HCT116 (cell line): ENCODE measurements at regions not wholly inside any gene's neighbourhood (a gene's known extent, or its start where the extent isn't known, plus 50 kb on each side); places are given as distances from the start of the nearest gene placed in this dataset.

Experiments used
- ATAC-seq: fragments of 200-7000 bp; cut with Tn5 transposase; 2 replicates; pipeline ENCODE4 v1.9.1; 2020; ENCODE audit warnings: mild to moderate bottlenecking, moderate library complexity
- BruUV-seq: library from RNA; stranded (reverse); fragments of 400-500 nt; replicated peaks from 2 replicates; lab custom pipeline; 2021; lab: Mats Ljungman, UMichigan
- CTCF ChIA-PET: fragments of 300-600 bp; sonication (Branson Sonifier 250); formaldehyde crosslinking; loops from one replicate; lab custom pipeline; 2021; ENCODE audit warnings: antibody characterized with exemption; lab: Charles Lee
- POLR2A ChIA-PET: fragments of 300-600, 350-600 bp; sonication (Branson Sonifier 250); formaldehyde crosslinking; loops from one replicate; lab custom pipeline; 2021; ENCODE audit warnings: antibody characterized with exemption; lab: Charles Lee
- RAD21 ChIA-PET, 2 experiments: fragments of 300-600 bp; sonication (Branson Sonifier 250); formaldehyde crosslinking; loops; one replicate each; lab custom pipeline; 2023; ENCODE audit warnings: low total read pairs in 2 of 2; ENCODE audit not compliant: uncharacterized antibody in 2 of 2, unreplicated experiment in 2 of 2, low non-redundant PET in 1 of 2; lab: Charles Lee
- DNase-seq: peaks from one replicate; pipeline ENCODE4 v3.0.0-alpha.2; 2010; ENCODE audit warnings: low read depth, low spot score
- H2AFZ ChIP-seq: fragments of 200-600 bp; shearing (Covaris generic), sonication (generic); 2 replicates; pipeline ENCODE4 v1.6.1; 2017; ENCODE audit warnings: low read depth, mixed run types, mixed read lengths, antibody characterized with exemption, low read length; ENCODE audit not compliant: poor library complexity, severe bottlenecking
- H3K27ac ChIP-seq: 2 replicates; pipeline ENCODE4 v1.5.1; 2012; ENCODE audit warnings: low read depth, low read length
- H3K27me3 ChIP-seq: fragments of 200-600 bp; sonication (generic); 2 replicates; pipeline ENCODE4 v1.6.1; 2016; ENCODE audit warnings: mixed run types, low read length, mixed read lengths; ENCODE audit not compliant: insufficient read depth
- H3K36me3 ChIP-seq, 2 experiments: fragments of 200-500 bp in 1 of 2; fragments of 200-600 bp in 1 of 2; sonication (Bioruptor generic) in 1 of 2; sonication (generic) in 1 of 2; 2 replicates each; pipeline versions ENCODE4 v1.5.1 to v1.6.1; 2014 to 2016; ENCODE audit warnings: low read length in 2 of 2, inconsistent platforms in 1 of 2, mixed read lengths in 1 of 2, mixed run types in 1 of 2; ENCODE audit not compliant: insufficient read depth in 2 of 2, control insufficient read depth in 1 of 2
- H3K4me1 ChIP-seq, 2 experiments: fragments of 200-600 bp in 1 of 2; sonication (generic) in 1 of 2; 2 replicates each; pipeline versions ENCODE4 v1.5.1 to v1.6.1; 2012 to 2017; ENCODE audit warnings: low read length in 2 of 2, inconsistent platforms in 1 of 2, mild to moderate bottlenecking in 1 of 2, mixed read lengths in 1 of 2, mixed run types in 1 of 2, moderate library complexity in 1 of 2; ENCODE audit not compliant: insufficient read depth in 2 of 2, control insufficient read depth in 1 of 2
- H3K4me2 ChIP-seq: fragments of 200-600 bp; sonication (generic); 2 replicates; pipeline ENCODE4 v1.6.1; 2017; ENCODE audit warnings: mixed run types, low read length, mixed read lengths
- H3K4me3 ChIP-seq, 2 experiments: fragments of 200-600 bp in 1 of 2; sonication (generic) in 1 of 2; replicated peaks in 1 of 2; 2 replicates each; pipeline ENCODE4 v1.5.1; 2011 to 2016; ENCODE audit warnings: low read length in 2 of 2, control low read depth in 1 of 2, low read depth in 1 of 2, mild to moderate bottlenecking in 1 of 2, mixed read lengths in 1 of 2, mixed run types in 1 of 2
- H3K79me2 ChIP-seq: fragments of 200-600 bp; sonication (generic); 2 replicates; pipeline ENCODE4 v1.6.1; 2017; ENCODE audit warnings: mild to moderate bottlenecking, mixed run types, low read length, moderate library complexity, mixed read lengths; ENCODE audit not compliant: insufficient read depth
- H3K9ac ChIP-seq: fragments of 200-600 bp; sonication (generic); 2 replicates; pipeline ENCODE4 v1.6.1; 2016; ENCODE audit warnings: low read length, mixed read lengths
- H3K9me2 ChIP-seq: fragments of 200-600 bp; sonication (generic), shearing (Covaris generic); 2 replicates; pipeline ENCODE4 v1.6.1; 2017; ENCODE audit warnings: mixed run types, mild to moderate bottlenecking, moderate library complexity; ENCODE audit not compliant: insufficient read depth
- H3K9me3 ChIP-seq, 2 experiments: fragments of 200-500 bp in 1 of 2; fragments of 200-600 bp in 1 of 2; sonication (Bioruptor generic) in 1 of 2; sonication (generic) in 1 of 2; 2 replicates each; pipeline ENCODE4 v1.6.1; 2014 to 2017; ENCODE audit warnings: low read length in 2 of 2, mixed read lengths in 2 of 2, inconsistent platforms in 1 of 2, low read depth in 1 of 2, mild to moderate bottlenecking in 1 of 2, mixed run types in 1 of 2, moderate library complexity in 1 of 2; ENCODE audit not compliant: control insufficient read depth in 1 of 2, insufficient read depth in 1 of 2
- H4K20me1 ChIP-seq: fragments of 200-600 bp; sonication (generic), shearing (Covaris generic); 2 replicates; pipeline ENCODE4 v1.6.1; 2017; ENCODE audit warnings: mixed run types, mild to moderate bottlenecking, moderate library complexity; ENCODE audit not compliant: insufficient read depth
- CBX3 ChIP-seq: IDR thresholded peaks from 2 replicates; pipeline ENCODE4 v1.6.1; 2012; ENCODE audit warnings: low read depth
- CEBPB ChIP-seq: IDR thresholded peaks from 2 replicates; pipeline ENCODE4 v1.6.1; 2012; ENCODE audit warnings: low read depth
- EGR1 ChIP-seq: IDR thresholded peaks from 2 replicates; pipeline ENCODE4 v1.6.1; 2012; ENCODE audit warnings: low read depth
- ELF1 ChIP-seq: IDR thresholded peaks from 2 replicates; pipeline ENCODE4 v1.6.1; 2012; ENCODE audit warnings: low read depth, borderline replicate concordance
- EZH2phosphoT487 ChIP-seq: fragments of 200-600 bp; IDR thresholded peaks from 2 replicates; pipeline ENCODE4 v1.6.1; 2018; ENCODE audit warnings: antibody characterized with exemption, borderline replicate concordance
- FOSL1 ChIP-seq: IDR thresholded peaks from 2 replicates; pipeline ENCODE4 v1.6.1; 2012; ENCODE audit warnings: low read depth
- JUND ChIP-seq: IDR thresholded peaks from 2 replicates; pipeline ENCODE4 v1.6.1; 2012
- POLR2A ChIP-seq: IDR thresholded peaks from 2 replicates; pipeline ENCODE4 v1.7.0; 2011; ENCODE audit warnings: borderline replicate concordance; ENCODE audit not compliant: insufficient read depth, insufficient read length; ENCODE audit errors: extremely low read depth
- RAD21 ChIP-seq: IDR thresholded peaks from 2 replicates; pipeline ENCODE4 v1.6.1; 2012; ENCODE audit warnings: low read depth, mild to moderate bottlenecking
- SIN3A ChIP-seq: IDR thresholded peaks from 2 replicates; pipeline ENCODE4 v1.6.1; 2012; ENCODE audit warnings: low read depth
- SP1 ChIP-seq: IDR thresholded peaks from 2 replicates; pipeline ENCODE4 v1.6.1; 2012; ENCODE audit warnings: low read depth
- TCF7L2 ChIP-seq: IDR thresholded peaks from 2 replicates; pipeline ENCODE4 v1.7.0; 2011; ENCODE audit warnings: borderline replicate concordance, inconsistent platforms; ENCODE audit not compliant: insufficient read depth, insufficient read length; ENCODE audit errors: extremely low read depth
- ZNF274 ChIP-seq: fragments of 200-500 bp; sonication (Bioruptor generic); IDR thresholded peaks from 2 replicates; pipeline ENCODE4 v1.6.1; 2014; ENCODE audit warnings: mild to moderate bottlenecking, low read depth, low read length, inconsistent platforms
- intact Hi-C: fragments of 100-400 bp; cut with micrococcal nuclease; formaldehyde crosslinking; loops from 2 replicates; pipeline ENCODE4 v1.10.0; 2022
- TF ChIP-seq, protein P1 (sequence below): IDR thresholded peaks from 2 replicates; pipeline ENCODE4 v1.6.1; 2011; ENCODE audit warnings: mild to moderate bottlenecking, low read length, moderate library complexity; ENCODE audit not compliant: insufficient replicate concordance; ENCODE audit errors: extremely low read depth
- TF ChIP-seq, protein P2 (sequence below): IDR thresholded peaks from 2 replicates; pipeline ENCODE4 v1.6.1; 2012; ENCODE audit warnings: low read depth
- TF ChIP-seq, protein P3 (sequence below): IDR thresholded peaks from 2 replicates; pipeline ENCODE4 v1.6.1; 2012

DNA sequence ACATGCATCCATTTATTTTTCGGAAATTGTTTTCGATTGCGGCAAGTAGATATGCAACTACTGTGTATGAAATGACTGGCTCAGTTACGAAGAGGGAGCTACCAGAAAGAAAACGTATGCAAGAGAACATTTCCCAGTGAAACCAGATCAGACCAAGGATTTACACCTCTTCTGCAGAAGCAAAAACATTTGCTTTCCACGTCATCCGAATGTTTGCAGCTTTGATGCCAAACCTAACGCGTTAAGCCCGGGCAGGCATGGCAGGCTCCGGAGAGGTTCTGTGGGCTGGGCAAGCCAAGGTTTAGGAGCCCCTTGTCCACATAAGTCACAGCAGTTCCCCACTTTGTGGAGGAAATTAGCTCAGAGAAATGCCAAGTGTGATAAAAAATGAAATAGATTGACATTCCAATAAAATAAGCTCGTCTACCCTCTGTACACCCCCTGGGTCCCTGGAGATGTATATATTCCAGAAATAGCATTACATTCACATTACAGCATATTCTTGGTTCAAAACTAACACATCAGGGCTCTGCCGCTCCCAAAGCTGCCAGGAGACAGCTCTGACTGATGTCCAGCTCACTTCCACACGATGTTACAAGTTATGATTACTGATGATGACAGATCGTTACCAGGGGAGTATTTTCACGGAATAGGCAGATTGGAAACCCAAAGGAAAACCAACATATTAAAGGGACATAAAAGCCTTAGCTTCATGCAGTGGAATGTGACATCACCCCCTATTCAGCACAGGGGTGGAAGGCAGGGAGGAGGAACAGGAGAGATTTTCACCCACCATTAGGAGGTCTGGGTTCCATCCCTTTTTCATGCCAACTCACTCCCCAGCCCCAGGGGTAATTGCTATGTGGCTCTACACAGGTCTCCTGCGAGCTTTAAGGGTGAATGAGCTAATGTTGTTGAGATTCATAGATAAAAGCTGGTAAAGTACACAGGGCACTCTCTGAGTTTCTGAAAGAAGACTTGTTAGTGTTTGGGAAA lies 81.5 kb downstream of the LYZL1 start:
- CTCF ChIA-PET, result interaction anchor here (1.0 kb wide), 1 partner anchor 22 kb away, joined by 3 read pairs; no protein-coding TSS in a partner anchor
- TF ChIP-seq, protein P1, sequence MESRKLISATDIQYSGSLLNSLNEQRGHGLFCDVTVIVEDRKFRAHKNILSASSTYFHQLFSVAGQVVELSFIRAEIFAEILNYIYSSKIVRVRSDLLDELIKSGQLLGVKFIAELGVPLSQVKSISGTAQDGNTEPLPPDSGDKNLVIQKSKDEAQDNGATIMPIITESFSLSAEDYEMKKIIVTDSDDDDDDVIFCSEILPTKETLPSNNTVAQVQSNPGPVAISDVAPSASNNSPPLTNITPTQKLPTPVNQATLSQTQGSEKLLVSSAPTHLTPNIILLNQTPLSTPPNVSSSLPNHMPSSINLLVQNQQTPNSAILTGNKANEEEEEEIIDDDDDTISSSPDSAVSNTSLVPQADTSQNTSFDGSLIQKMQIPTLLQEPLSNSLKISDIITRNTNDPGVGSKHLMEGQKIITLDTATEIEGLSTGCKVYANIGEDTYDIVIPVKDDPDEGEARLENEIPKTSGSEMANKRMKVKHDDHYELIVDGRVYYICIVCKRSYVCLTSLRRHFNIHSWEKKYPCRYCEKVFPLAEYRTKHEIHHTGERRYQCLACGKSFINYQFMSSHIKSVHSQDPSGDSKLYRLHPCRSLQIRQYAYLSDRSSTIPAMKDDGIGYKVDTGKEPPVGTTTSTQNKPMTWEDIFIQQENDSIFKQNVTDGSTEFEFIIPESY, result no peak
- TF ChIP-seq SP1 (no peak), EGR1 (no peak), JUND (no peak), RAD21 (no peak), POLR2A (no peak), ZNF274 (no peak), CEBPB (no peak), SIN3A (no peak), TCF7L2 (no peak), CBX3 (no peak), FOSL1 (no peak), EZH2phosphoT487 (no peak), ELF1 (no peak)
- TF ChIP-seq, protein P2, sequence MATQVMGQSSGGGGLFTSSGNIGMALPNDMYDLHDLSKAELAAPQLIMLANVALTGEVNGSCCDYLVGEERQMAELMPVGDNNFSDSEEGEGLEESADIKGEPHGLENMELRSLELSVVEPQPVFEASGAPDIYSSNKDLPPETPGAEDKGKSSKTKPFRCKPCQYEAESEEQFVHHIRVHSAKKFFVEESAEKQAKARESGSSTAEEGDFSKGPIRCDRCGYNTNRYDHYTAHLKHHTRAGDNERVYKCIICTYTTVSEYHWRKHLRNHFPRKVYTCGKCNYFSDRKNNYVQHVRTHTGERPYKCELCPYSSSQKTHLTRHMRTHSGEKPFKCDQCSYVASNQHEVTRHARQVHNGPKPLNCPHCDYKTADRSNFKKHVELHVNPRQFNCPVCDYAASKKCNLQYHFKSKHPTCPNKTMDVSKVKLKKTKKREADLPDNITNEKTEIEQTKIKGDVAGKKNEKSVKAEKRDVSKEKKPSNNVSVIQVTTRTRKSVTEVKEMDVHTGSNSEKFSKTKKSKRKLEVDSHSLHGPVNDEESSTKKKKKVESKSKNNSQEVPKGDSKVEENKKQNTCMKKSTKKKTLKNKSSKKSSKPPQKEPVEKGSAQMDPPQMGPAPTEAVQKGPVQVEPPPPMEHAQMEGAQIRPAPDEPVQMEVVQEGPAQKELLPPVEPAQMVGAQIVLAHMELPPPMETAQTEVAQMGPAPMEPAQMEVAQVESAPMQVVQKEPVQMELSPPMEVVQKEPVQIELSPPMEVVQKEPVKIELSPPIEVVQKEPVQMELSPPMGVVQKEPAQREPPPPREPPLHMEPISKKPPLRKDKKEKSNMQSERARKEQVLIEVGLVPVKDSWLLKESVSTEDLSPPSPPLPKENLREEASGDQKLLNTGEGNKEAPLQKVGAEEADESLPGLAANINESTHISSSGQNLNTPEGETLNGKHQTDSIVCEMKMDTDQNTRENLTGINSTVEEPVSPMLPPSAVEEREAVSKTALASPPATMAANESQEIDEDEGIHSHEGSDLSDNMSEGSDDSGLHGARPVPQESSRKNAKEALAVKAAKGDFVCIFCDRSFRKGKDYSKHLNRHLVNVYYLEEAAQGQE, result no peak
- TF ChIP-seq, protein P3, sequence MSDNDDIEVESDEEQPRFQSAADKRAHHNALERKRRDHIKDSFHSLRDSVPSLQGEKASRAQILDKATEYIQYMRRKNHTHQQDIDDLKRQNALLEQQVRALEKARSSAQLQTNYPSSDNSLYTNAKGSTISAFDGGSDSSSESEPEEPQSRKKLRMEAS, result no peak
- RAD21 ChIA-PET, result no interaction called here
- no peak overlapping the region for H3K4me2 ChIP-seq
- H3K9me3 ChIP-seq, result no peaks in the 10 kb centered on the region
- no peak overlapping the region for H2AFZ ChIP-seq
- H3K4me3 ChIP-seq, result no peak overlapping the region
- no peaks in the 10 kb centered on the region for H3K4me1 ChIP-seq
- H3K9me2 ChIP-seq, result no peaks in the 10 kb centered on the region
- no peak overlapping the region for H3K27ac ChIP-seq
- H3K9ac ChIP-seq, result no peak overlapping the region
- ATAC-seq (no peak), DNase-seq (no peak)
- H3K36me3 ChIP-seq, result no peaks in the 10 kb centered on the region
- BruUV-seq, result no TSS peak
- intact Hi-C loops, result no loop called here
- peaks cover 29% of the 10 kb centered on the region for H3K27me3 ChIP-seq
- H3K79me2 ChIP-seq, result no peaks in the 10 kb centered on the region
- POLR2A ChIA-PET, result no interaction called here
- no peaks in the 10 kb centered on the region for H4K20me1 ChIP-seq
